ENCODE measurements at regions not wholly inside any gene's neighbourhood (a gene's known extent, or its start where the extent isn't known, plus 50 kb on each side); places are given as distances from the start of the nearest gene placed in this dataset.

- intact Hi-C loops (cut with DNase I, micrococcal nuclease) = no loop called here
- ATAC-seq (ENCODE audit: poor library complexity) = no peak
- no peaks in the 10 kb centered on the region for H3K36me3 ChIP-seq (ENCODE audit: insufficient read depth, low read length)
- H3K9me3 ChIP-seq (ENCODE audit: control insufficient read depth in 1 of 2, insufficient read depth in 1 of 2, low read length in 2 of 2) = no peaks in the 10 kb centered on the region
- Mint-ChIP-seq H3K27me3 (no peaks in the 10 kb centered on the region), H3K4me3 (no peak overlapping the region), H3K36me3 (ENCODE audit: low read depth) (no peaks in the 10 kb centered on the region), H3K9me3 (no peaks in the 10 kb centered on the region), H3K4me1 (ENCODE audit: low read depth) (no peaks in the 10 kb centered on the region), H3K27ac (no peak overlapping the region)
- no peak overlapping the region for H3K4me3 ChIP-seq (ENCODE audit: low read length)
- H3K4me1 ChIP-seq (ENCODE audit: insufficient read depth, low read length) = no peaks in the 10 kb centered on the region
- ChIA-PET POLR2A (no interaction called here), CTCF (interaction anchor here (0.7 kb wide), 1 partner anchor 10 kb away, joined by 3 read pairs; no protein-coding TSS in a partner anchor)
- no peaks in the 10 kb centered on the region for H3K27me3 ChIP-seq (ENCODE audit: control insufficient read depth in 1 of 2, insufficient read depth in 2 of 2, low read length in 2 of 2)
- H3K27ac ChIP-seq (ENCODE audit: low read depth in 1 of 2, low read length in 2 of 2) = no peak overlapping the region
- no peak for DNase-seq
- no peak for TF ChIP-seq CTCF (IDR thresholded peaks at IDR 0.05)
Observed at GRCh38 chr13:33913829-33914228, 95.9 kb downstream of the RFC3 start.

DNA sequence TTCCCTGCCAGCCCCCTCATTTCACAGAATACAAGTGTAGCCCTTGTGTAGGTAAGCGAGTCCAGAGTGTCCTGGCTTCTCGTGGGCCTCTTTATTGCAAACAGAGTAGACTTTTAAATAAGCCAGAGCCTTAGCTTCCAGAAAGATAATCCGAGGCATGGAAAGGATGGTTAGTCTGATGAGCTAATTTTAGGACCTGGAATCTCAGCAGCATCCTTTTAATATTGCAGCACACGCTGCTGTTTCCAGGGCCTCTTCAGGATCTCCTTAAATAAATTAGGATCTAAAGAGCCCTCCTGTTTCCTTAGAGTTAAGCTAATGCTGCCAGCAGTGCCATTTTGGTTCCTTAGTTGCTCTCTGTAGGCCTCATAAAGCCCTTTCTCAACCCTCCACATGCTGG lies 99.2 kb downstream of the RFC3 start:
- ChIA-PET POLR2A (no interaction called here), CTCF (no interaction called here)
- no peaks in the 10 kb centered on the region for H3K4me1 ChIP-seq (ENCODE audit: insufficient read depth, low read length)
- Mint-ChIP-seq H3K27me3 (no peaks in the 10 kb centered on the region), H3K36me3 (ENCODE audit: low read depth) (no peaks in the 10 kb centered on the region), H3K4me1 (ENCODE audit: low read depth) (no peaks in the 10 kb centered on the region), H3K27ac (no peak overlapping the region), H3K9me3 (no peaks in the 10 kb centered on the region), H3K4me3 (no peak overlapping the region)
- TF ChIP-seq CTCF (IDR thresholded peaks at IDR 0.05) = no peak
- H3K4me3 ChIP-seq (ENCODE audit: low read length) = no peak overlapping the region
- intact Hi-C loops (cut with DNase I, micrococcal nuclease) = no loop called here
- no peaks in the 10 kb centered on the region for H3K9me3 ChIP-seq (ENCODE audit: control insufficient read depth in 1 of 2, insufficient read depth in 1 of 2, low read length in 2 of 2)
- DNase-seq = no peak
- H3K27me3 ChIP-seq (ENCODE audit: control insufficient read depth in 1 of 2, insufficient read depth in 2 of 2, low read length in 2 of 2) = no peaks in the 10 kb centered on the region
- no peak for ATAC-seq (ENCODE audit: poor library complexity)
- H3K36me3 ChIP-seq (ENCODE audit: insufficient read depth, low read length) = no peaks in the 10 kb centered on the region
- no peak overlapping the region for H3K27ac ChIP-seq (ENCODE audit: low read depth in 1 of 2, low read length in 2 of 2)

- H3K9me3 ChIP-seq (ENCODE audit: control insufficient read depth in 1 of 2, insufficient read depth in 1 of 2, low read length in 2 of 2) = no peaks in the 10 kb centered on the region
- Mint-ChIP-seq H3K4me3 (no peak overlapping the region), H3K27ac (no peak overlapping the region), H3K36me3 (ENCODE audit: low read depth) (no peaks in the 10 kb centered on the region), H3K27me3 (no peaks in the 10 kb centered on the region), H3K9me3 (no peaks in the 10 kb centered on the region), H3K4me1 (ENCODE audit: low read depth) (no peaks in the 10 kb centered on the region)
- H3K4me1 ChIP-seq (ENCODE audit: insufficient read depth, low read length) = no peaks in the 10 kb centered on the region
- H3K27ac ChIP-seq (ENCODE audit: low read depth in 1 of 2, low read length in 2 of 2) = no peak overlapping the region
- no peak for TF ChIP-seq CTCF (IDR thresholded peaks at IDR 0.05)
- CTCF ChIA-PET = no interaction called here
- no peak overlapping the region for H3K4me3 ChIP-seq (ENCODE audit: low read length)
- intact Hi-C loops (cut with DNase I, micrococcal nuclease) = no loop called here
- POLR2A ChIA-PET = no interaction called here
- no peaks in the 10 kb centered on the region for H3K27me3 ChIP-seq (ENCODE audit: control insufficient read depth in 1 of 2, insufficient read depth in 2 of 2, low read length in 2 of 2)
- H3K36me3 ChIP-seq (ENCODE audit: insufficient read depth, low read length) = no peaks in the 10 kb centered on the region
- DNase-seq = peak in 1 of 14 experiments; percentile 16
- ATAC-seq (ENCODE audit: poor library complexity) = no peak
Observed at GRCh38 chr13:33918199-33918932, 100.4 kb downstream of the RFC3 start.
